H1 (cell line): ENCODE measurements at regions not wholly inside any gene's neighbourhood (a gene's known extent, or its start where the extent isn't known, plus 50 kb on each side); places are given as distances from the start of the nearest gene placed in this dataset.

Experiments used
- CTCF ChIA-PET: fragments of 300-600 bp; sonication (Branson Sonifier 250); formaldehyde crosslinking; loops from one replicate; lab custom pipeline; 2021; ENCODE audit not compliant: partially characterized antibody; lab: Charles Lee
- POLR2A ChIA-PET: fragments of 300-600 bp; sonication (Branson Sonifier 250); formaldehyde crosslinking; loops from one replicate; lab custom pipeline; 2021; ENCODE audit warnings: inconsistent platforms; ENCODE audit not compliant: partially characterized antibody; lab: Charles Lee
- DNase-seq, 2 experiments: peaks; one replicate each; pipeline versions ENCODE4 v3.0.0 to v3.0.0-alpha.2; 2010 to 2022; ENCODE audit warnings: low spot score in 2 of 2, low read depth in 1 of 2, mixed read lengths in 1 of 2
- FAIRE-seq: peaks from 2 replicates; lab custom pipeline; 2011; peaks lifted over from hg19 to GRCh38; lab: Jason Lieb, UNC
- H2AFZ ChIP-seq: 2 replicates; pipeline ENCODE4 v1.8.1; 2012; ENCODE audit warnings: low read length, inconsistent platforms
- H2AK5ac ChIP-seq: 2 replicates; pipeline ENCODE4 v1.6.1; 2013; ENCODE audit warnings: low read depth, low read length
- H2BK120ac ChIP-seq: replicated peaks from 2 replicates; pipeline ENCODE3; 2013; ENCODE audit warnings: low read depth, low read length, inconsistent platforms
- H2BK12ac ChIP-seq: 2 replicates; pipeline ENCODE4 v1.6.1; 2013; ENCODE audit warnings: low read depth, low read length
- H2BK15ac ChIP-seq: 2 replicates; pipeline ENCODE4 v1.6.1; 2013; ENCODE audit warnings: low read length
- H2BK20ac ChIP-seq: 2 replicates; pipeline ENCODE4 v1.6.1; 2013; ENCODE audit warnings: low read length
- H2BK5ac ChIP-seq: 2 replicates; pipeline ENCODE4 v1.6.1; 2013; ENCODE audit warnings: low read depth, low read length
- H3K14ac ChIP-seq: 2 replicates; pipeline ENCODE4 v1.6.1; 2013; ENCODE audit warnings: inconsistent platforms; ENCODE audit not compliant: insufficient read length
- H3K18ac ChIP-seq: 2 replicates; pipeline ENCODE4 v1.6.1; 2013; ENCODE audit warnings: low read length; ENCODE audit errors: extremely low read depth
- H3K23ac ChIP-seq: 2 replicates; pipeline ENCODE4 v1.6.1; 2013; ENCODE audit warnings: inconsistent platforms; ENCODE audit not compliant: insufficient read length
- H3K23me2 ChIP-seq: 2 replicates; pipeline ENCODE4 v1.6.1; 2013; ENCODE audit warnings: low read depth, low read length
- H3K27ac ChIP-seq: 2 replicates; pipeline ENCODE4 v1.6.1; 2011; ENCODE audit warnings: low read depth, low read length, inconsistent platforms
- H3K27me3 ChIP-seq, 4 experiments: replicated peaks in 1 of 4; 1 replicate in 1 of 4; 2 replicates in 3 of 4; pipeline versions ENCODE4 v1.6.1 to v1.8.1; 2011 to 2013; ENCODE audit warnings: low read length in 3 of 4, mild to moderate bottlenecking in 3 of 4, inconsistent platforms in 2 of 4, mixed read lengths in 2 of 4, moderate library complexity in 1 of 4; ENCODE audit not compliant: control insufficient read depth in 3 of 4, insufficient read depth in 3 of 4; ENCODE audit errors: extremely low read depth in 1 of 4
- H3K36me3 ChIP-seq, 4 experiments: 2 replicates each; pipeline versions ENCODE4 v1.6.1 to v1.8.1; 2011 to 2013; ENCODE audit warnings: mild to moderate bottlenecking in 4 of 4, low read length in 3 of 4, moderate library complexity in 2 of 4, control low read depth in 1 of 4, inconsistent platforms in 1 of 4; ENCODE audit not compliant: insufficient read depth in 4 of 4, control insufficient read depth in 2 of 4
- H3K4ac ChIP-seq: replicated peaks from 2 replicates; pipeline ENCODE3; 2013; ENCODE audit warnings: low read length, low read depth, mixed read lengths, inconsistent platforms; ENCODE audit not compliant: insufficient read length
- H3K4me1 ChIP-seq, 4 experiments: replicated peaks in 1 of 4; 1 replicate in 1 of 4; 2 replicates in 3 of 4; pipeline versions ENCODE4 v1.6.1 to v1.8.1; 2011 to 2013; ENCODE audit warnings: low read length in 3 of 4, inconsistent platforms in 2 of 4, mixed read lengths in 1 of 4; ENCODE audit not compliant: insufficient read depth in 4 of 4, control insufficient read depth in 3 of 4
- H3K4me2 ChIP-seq, 2 experiments: 2 replicates each; pipeline versions ENCODE4 v1.6.1 to v1.8.1; 2011 to 2013; ENCODE audit warnings: low read depth in 2 of 2, low read length in 2 of 2, control low read depth in 1 of 2, inconsistent platforms in 1 of 2, mild to moderate bottlenecking in 1 of 2; ENCODE audit not compliant: insufficient read depth in 1 of 2
- H3K4me3 ChIP-seq, 4 experiments: fragments of 200-600, 300-600 bp in 1 of 4; sonication (generic), shearing (Covaris generic), sonication (Bioruptor Twin) in 1 of 4; 2 replicates each; pipeline versions ENCODE4 v1.5.1 to v1.8.1; 2011 to 2016; ENCODE audit warnings: low read length in 4 of 4, low read depth in 3 of 4, control low read depth in 2 of 4, inconsistent platforms in 2 of 4, mild to moderate bottlenecking in 2 of 4, mixed read lengths in 1 of 4, moderate library complexity in 1 of 4; ENCODE audit not compliant: insufficient read depth in 2 of 4; ENCODE audit errors: extremely low read depth in 1 of 4
- H3K56ac ChIP-seq: replicated peaks from 2 replicates; pipeline ENCODE3; 2013; ENCODE audit warnings: low read depth, mild to moderate bottlenecking, mixed read lengths, low read length, inconsistent platforms; ENCODE audit not compliant: insufficient read length
- H3K79me1 ChIP-seq: 2 replicates; pipeline ENCODE4 v1.6.1; 2013; ENCODE audit warnings: low read depth, low read length, control low read depth
- H3K79me2 ChIP-seq, 2 experiments: 2 replicates each; pipeline versions ENCODE4 v1.6.1 to v1.8.1; 2012 to 2013; ENCODE audit warnings: low read length in 2 of 2, mild to moderate bottlenecking in 2 of 2, inconsistent platforms in 1 of 2; ENCODE audit not compliant: insufficient read depth in 2 of 2, control insufficient read depth in 1 of 2
- H3K9ac ChIP-seq, 4 experiments: replicated peaks in 1 of 4; 1 replicate in 1 of 4; 2 replicates in 3 of 4; pipeline versions ENCODE4 v1.6.1 to v1.8.1; 2011 to 2013; ENCODE audit warnings: low read depth in 3 of 4, low read length in 3 of 4, control low read depth in 2 of 4, mild to moderate bottlenecking in 2 of 4, moderate library complexity in 2 of 4, inconsistent platforms in 1 of 4; ENCODE audit errors: extremely low read depth in 1 of 4
- H3K9me3 ChIP-seq, 2 experiments: 2 replicates each; pipeline versions ENCODE4 v1.6.1 to v1.8.1; 2012 to 2013; ENCODE audit warnings: mild to moderate bottlenecking in 2 of 2, moderate library complexity in 2 of 2, control low read depth in 1 of 2, inconsistent platforms in 1 of 2, low read depth in 1 of 2, low read length in 1 of 2, mixed read lengths in 1 of 2; ENCODE audit not compliant: insufficient read depth in 2 of 2
- H4K20me1 ChIP-seq, 2 experiments: replicated peaks in 1 of 2; 2 replicates each; pipeline versions ENCODE3 to v1.8.1; 2011 to 2013; ENCODE audit warnings: inconsistent platforms in 2 of 2, low read length in 2 of 2, mild to moderate bottlenecking in 1 of 2; ENCODE audit not compliant: insufficient read depth in 2 of 2, control insufficient read depth in 1 of 2
- H4K5ac ChIP-seq: 2 replicates; pipeline ENCODE4 v1.6.1; 2013; ENCODE audit warnings: low read length, low read depth, mixed read lengths, inconsistent platforms; ENCODE audit not compliant: insufficient read length
- H4K8ac ChIP-seq: 2 replicates; pipeline ENCODE4 v1.8.0; 2013; ENCODE audit warnings: mild to moderate bottlenecking, moderate library complexity, low read length, inconsistent platforms; ENCODE audit not compliant: insufficient read depth; ENCODE audit errors: extremely low read depth
- H4K91ac ChIP-seq: replicated peaks from 2 replicates; pipeline ENCODE3; 2013; ENCODE audit warnings: low read length, mixed read lengths, inconsistent platforms; ENCODE audit not compliant: insufficient read length
- CBX5 ChIP-seq: fragments of 300-800, 300-1000 bp; sonication (generic); IDR thresholded peaks from 2 replicates; pipeline ENCODE4 v1.7.1; 2016; ENCODE audit warnings: antibody characterized with exemption, low read length, low read depth
- CEBPB ChIP-seq: IDR thresholded peaks from 2 replicates; pipeline ENCODE4 v1.6.1; 2012; ENCODE audit warnings: low read depth, low read length
- CTCF ChIP-seq, 3 experiments: IDR thresholded peaks; 1 replicate in 2 of 3; 2 replicates in 1 of 3; pipeline versions ENCODE4 v1.5.1 to v1.6.1; 2011; ENCODE audit warnings: low read length in 3 of 3, mild to moderate bottlenecking in 3 of 3, inconsistent platforms in 2 of 3, low read depth in 1 of 3, moderate library complexity in 1 of 3; ENCODE audit not compliant: insufficient read depth in 1 of 3; ENCODE audit errors: control extremely low read depth in 1 of 3
- EZH2 ChIP-seq: fragments of 200-600 bp; sonication (generic); IDR thresholded peaks from 2 replicates; pipeline ENCODE4 v1.7.1; 2012; ENCODE audit warnings: low read depth, mild to moderate bottlenecking, moderate library complexity, low read length, inconsistent platforms; ENCODE audit not compliant: severe bottlenecking
- HDAC2 ChIP-seq, 2 experiments: fragments of 300-600 bp in 1 of 2; sonication (generic) in 1 of 2; IDR thresholded peaks; 2 replicates each; pipeline ENCODE4 v1.6.1; 2011 to 2012; ENCODE audit warnings: low read depth in 2 of 2, low read length in 2 of 2, mild to moderate bottlenecking in 2 of 2, moderate library complexity in 2 of 2, borderline replicate concordance in 1 of 2, inconsistent platforms in 1 of 2
- KDM4A ChIP-seq: IDR thresholded peaks from one replicate; pipeline ENCODE4 v1.7.1; 2012; ENCODE audit warnings: low read depth, mild to moderate bottlenecking, moderate library complexity, low read length, inconsistent platforms; ENCODE audit not compliant: severe bottlenecking
- NANOG ChIP-seq: IDR thresholded peaks from 2 replicates; pipeline ENCODE4 v1.6.1; 2011; ENCODE audit warnings: low read length, low read depth, mild to moderate bottlenecking, inconsistent platforms; ENCODE audit not compliant: insufficient read depth, poor library complexity, severe bottlenecking
- TAF7 ChIP-seq: optimal IDR thresholded peaks from 2 replicates; pipeline ENCODE3; 2011; ENCODE audit warnings: low read depth, mild to moderate bottlenecking, inconsistent platforms, low read length, moderate library complexity, borderline replicate concordance
- ZNF274 ChIP-seq: IDR thresholded peaks from 2 replicates; pipeline ENCODE4 v1.7.0; 2012; ENCODE audit warnings: low read length, borderline replicate concordance; ENCODE audit errors: extremely low read depth
- WGBS, 2 experiments: shearing (Covaris generic) in 1 of 2; methylation state at CpG; one replicate each; pipeline versions ENCODE4 v1.1.6 to v1.1.7; 2013 to 2015; ENCODE audit warnings: low lambda C conversion rate in 2 of 2, mixed read lengths in 2 of 2, inconsistent platforms in 1 of 2, low coverage in 1 of 2, missing lambda C conversion rate in 1 of 2; ENCODE audit not compliant: insufficient replicate concordance in 2 of 2, insufficient coverage in 1 of 2, insufficient read length in 1 of 2; ENCODE audit errors: extremely low coverage in 1 of 2, missing lambda C conversion rate in 1 of 2; 5-methylcytosine and 5-hydroxymethylcytosine counted together

- H4K91ac ChIP-seq = no peak overlapping the region
- TF ChIP-seq KDM4A (no peak), NANOG (no peak), EZH2 (no peak), CEBPB (no peak), HDAC2 (IDR thresholded peaks at IDR 0.05; ENCODE audit: borderline replicate concordance in 1 of 2, low read depth in 2 of 2, low read length in 2 of 2) (no peak), ZNF274 (no peak), CTCF (IDR thresholded peaks at IDR 0.05; ENCODE audit: control extremely low read depth in 1 of 3, insufficient read depth in 1 of 3, low read depth in 1 of 3, low read length in 3 of 3) (no peak), TAF7 (no peak), CBX5 (no peak)
- H3K79me1 ChIP-seq = no peaks in the 10 kb centered on the region
- H3K14ac ChIP-seq = no peak overlapping the region
- no peak overlapping the region for H2AFZ ChIP-seq
- H2BK20ac ChIP-seq = no peak overlapping the region
- no peak overlapping the region for H3K56ac ChIP-seq
- H4K8ac ChIP-seq = no peak overlapping the region
- no peak overlapping the region for H4K5ac ChIP-seq
- H3K4me1 ChIP-seq = peaks cover 0 to 4% (median 1%) of the 10 kb centered on the region in 4 experiments; a peak in 2 of 7 replicates
- CTCF ChIA-PET = no interaction called here
- FAIRE-seq (no peak), DNase-seq (no peak)
- no peaks in the 10 kb centered on the region for H3K79me2 ChIP-seq
- H3K4ac ChIP-seq = no peak overlapping the region
- no peaks in the 10 kb centered on the region for H3K27me3 ChIP-seq
- POLR2A ChIA-PET = no interaction called here
- no peaks in the 10 kb centered on the region for H3K36me3 ChIP-seq
- H4K20me1 ChIP-seq = no peaks in the 10 kb centered on the region
- H2AK5ac ChIP-seq = no peak overlapping the region
- no peaks in the 10 kb centered on the region for H3K23me2 ChIP-seq
- H2BK120ac ChIP-seq = no peak overlapping the region
- H3K4me2 ChIP-seq = no peak overlapping the region
- H3K9ac ChIP-seq = no peak overlapping the region
- H2BK15ac ChIP-seq = no peak overlapping the region
- H2BK12ac ChIP-seq = no peak overlapping the region
- peaks cover 6 to 7% of the 10 kb centered on the region in 2 experiments; a peak in 3 of 4 replicates for H3K9me3 ChIP-seq
- WGBS, 2 experiments = 85% methylated on average over 1 of the region's 1 CpG; no CpG with 5 or more reads in 1 of the 2 experiments
- H3K27ac ChIP-seq = no peak overlapping the region
- H3K23ac ChIP-seq = no peak overlapping the region
- H2BK5ac ChIP-seq = no peak overlapping the region
- H3K18ac ChIP-seq = no peak overlapping the region
- no peak overlapping the region for H3K4me3 ChIP-seq
These were observed 86.8 kb downstream of the ANKRD7 start for GRCh38 chr7:118311121-118311836.
